ENCODE measurements at regions not wholly inside any gene's neighbourhood (a gene's known extent, or its start where the extent isn't known, plus 50 kb on each side); places are given as distances from the start of the nearest gene placed in this dataset.

DNA sequence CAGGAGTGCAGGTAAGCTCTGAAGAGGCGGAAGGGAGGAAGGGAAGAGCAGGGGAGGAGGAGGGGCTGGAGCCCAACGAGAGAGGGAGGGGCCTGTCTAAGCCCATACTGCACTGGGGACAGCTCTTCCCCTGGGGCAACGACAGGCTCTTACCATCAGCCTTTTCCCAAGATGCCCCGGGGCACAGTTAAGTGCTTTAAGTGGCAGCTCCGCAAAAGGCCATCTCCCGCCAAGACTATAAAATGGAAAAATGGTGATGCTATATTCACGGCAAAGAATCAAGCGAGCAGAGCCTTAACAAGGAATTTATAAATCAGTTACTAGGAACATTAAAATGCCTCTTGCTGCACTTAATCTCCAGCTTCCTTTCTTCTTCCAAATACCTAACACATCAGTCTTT is 110.2 kb upstream of the NLRP1 start:
- no peak for DNase-seq (ENCODE audit: low read depth)

- no peak for DNase-seq (ENCODE audit: low read depth)
Observed at GRCh38 chr17:5695480-5695879, 111.2 kb upstream of the NLRP1 start.

GRCh38 chr17:5698959-5699358 is 114.7 kb upstream of the NLRP1 start:
- no peak for DNase-seq (ENCODE audit: low read depth)

- DNase-seq (ENCODE audit: low read depth) = no peak
Observed at GRCh38 chr17:5699814-5700213, 115.5 kb upstream of the NLRP1 start.

- no peak for DNase-seq (ENCODE audit: low read depth)
Observed at GRCh38 chr17:5700745-5701144, 116.4 kb upstream of the NLRP1 start.

DNA sequence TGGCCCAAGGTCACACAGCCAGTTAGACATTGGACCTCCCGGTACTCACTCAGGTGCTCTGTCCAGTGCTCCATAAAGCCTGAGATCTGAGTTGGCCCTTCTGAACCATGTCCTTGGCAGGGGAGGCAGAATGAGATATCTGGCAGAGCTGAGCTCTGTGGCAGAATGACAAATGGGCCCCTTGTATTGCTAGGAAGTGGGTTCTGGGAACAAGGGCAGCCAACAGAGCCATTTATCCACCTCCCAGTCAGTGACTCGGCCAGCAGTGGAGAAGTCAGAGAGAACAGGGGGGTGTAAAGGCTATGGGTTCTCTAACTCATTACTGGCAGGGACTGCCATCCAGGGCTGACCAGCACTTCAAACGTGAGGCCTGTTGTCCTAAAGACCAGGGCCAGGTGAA is 117.1 kb upstream of the NLRP1 start:
- no peak for DNase-seq (ENCODE audit: low read depth)

DNA sequence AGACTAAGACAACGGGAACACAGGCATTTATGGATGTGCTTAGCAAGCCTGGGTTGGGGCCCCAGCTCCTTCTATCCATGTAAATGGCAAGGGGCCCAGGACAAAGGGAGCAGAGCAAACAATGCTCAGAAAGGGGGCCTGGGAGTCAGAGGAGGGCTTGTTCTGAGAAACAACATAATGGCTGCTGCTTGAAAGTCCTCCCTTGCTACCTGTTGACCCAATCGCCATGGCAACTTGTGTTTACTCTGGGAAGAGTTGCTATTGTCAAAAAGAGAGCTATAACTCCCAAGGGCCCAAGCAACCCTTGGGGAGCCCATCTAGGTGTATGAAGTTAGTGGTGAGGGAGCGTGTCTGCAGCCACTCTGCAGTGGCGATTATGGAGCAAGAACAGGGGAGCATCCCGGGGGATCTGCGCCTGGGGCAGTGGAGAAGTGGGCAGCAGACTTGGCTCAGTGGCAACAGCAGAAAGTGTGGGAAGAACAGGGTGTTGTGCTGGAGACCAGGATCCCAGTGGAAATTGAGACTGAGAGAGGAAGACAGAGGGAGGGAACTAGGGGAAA is 118.7 kb upstream of the NLRP1 start:
- DNase-seq (ENCODE audit: low read depth) = no peak

- no peak for DNase-seq (ENCODE audit: low read depth)
Observed at GRCh38 chr17:5703736-5704135, 119.4 kb upstream of the NLRP1 start.

DNA sequence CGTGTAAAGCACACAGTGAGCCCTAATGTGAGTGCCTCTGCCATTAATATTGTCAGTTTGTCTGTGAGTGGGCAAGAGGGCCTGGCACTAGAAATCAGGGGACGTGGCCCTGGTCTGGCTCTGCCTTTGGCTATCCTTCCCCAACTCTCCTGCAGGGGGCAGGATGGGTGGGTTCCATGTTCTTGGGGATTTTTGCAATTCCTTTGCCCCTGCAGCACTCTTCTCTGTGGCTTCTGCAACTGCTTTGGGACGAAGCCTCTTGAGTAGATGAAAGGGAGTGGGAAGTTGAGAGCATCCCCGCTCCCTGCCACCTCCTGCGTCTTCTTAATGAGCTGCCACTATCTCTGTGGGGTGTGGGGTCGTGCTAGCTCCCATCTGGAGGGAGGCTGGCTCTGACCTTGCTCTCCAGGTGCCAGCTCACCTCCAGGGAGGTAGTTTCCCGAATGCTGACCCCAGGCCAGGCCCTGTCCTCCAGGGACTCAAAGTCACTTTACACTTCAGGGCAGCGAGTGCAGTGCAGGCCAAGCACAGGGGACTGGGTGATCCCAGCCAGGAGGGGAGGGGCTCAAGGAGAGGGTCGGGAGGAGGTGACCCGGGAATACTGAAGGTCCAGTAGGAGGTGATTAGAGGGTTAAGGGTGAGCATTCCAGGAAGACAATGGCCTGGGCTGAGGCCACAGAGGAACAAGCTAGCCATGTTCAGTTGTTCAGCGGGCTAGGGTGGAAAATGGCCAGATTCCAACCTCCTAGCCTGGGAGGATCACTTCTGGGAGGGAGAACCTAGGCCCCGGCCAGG is 121.0 kb upstream of the NLRP1 start:
- DNase-seq (ENCODE audit: low read depth) = no peak

DNA sequence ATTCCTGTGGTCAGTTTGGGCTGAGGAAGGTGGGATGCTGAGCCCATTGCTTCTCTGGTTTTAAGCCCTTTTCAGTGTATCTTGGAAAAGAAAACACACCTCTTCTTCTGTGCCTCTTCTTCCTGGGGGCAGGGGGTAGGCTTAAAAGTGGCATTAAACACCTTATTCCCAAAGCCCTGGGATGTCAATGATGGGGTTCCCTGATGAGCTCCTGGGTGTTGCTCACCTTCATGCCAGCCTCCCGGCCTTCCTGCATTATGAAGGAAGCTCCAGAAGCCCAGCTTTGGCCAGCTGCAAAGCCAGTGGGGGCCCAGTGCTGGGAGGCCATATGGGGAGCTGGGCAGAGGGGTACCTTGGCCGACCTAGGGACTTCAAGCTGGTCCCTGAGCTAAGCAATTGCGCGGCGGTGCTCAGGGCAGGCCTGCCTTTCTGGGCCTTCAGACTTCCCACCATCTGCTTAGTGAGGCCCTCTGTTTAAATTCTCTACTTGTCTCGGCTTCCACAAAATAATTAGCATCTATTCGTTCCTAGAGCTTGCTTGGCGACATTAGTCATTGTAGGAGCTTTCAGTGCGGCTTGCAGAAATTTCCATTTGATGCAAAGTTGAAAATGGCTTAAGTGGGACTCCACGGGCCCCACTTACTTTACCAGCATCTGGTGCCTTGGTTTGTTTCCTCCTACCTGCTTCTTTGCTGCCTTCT is 121.7 kb upstream of the NLRP1 start:
- DNase-seq (ENCODE audit: low read depth) = no peak

GRCh38 chr17:5706577-5707210 is 122.4 kb upstream of the NLRP1 start:
- DNase-seq (ENCODE audit: low read depth) = peak; percentile 30

- DNase-seq (ENCODE audit: low read depth) = no peak
Observed at GRCh38 chr17:5707482-5707881, 123.2 kb upstream of the NLRP1 start.

GRCh38 chr17:5708344-5708743 is 124.0 kb upstream of the NLRP1 start:
- no peak for DNase-seq (ENCODE audit: low read depth)

DNA sequence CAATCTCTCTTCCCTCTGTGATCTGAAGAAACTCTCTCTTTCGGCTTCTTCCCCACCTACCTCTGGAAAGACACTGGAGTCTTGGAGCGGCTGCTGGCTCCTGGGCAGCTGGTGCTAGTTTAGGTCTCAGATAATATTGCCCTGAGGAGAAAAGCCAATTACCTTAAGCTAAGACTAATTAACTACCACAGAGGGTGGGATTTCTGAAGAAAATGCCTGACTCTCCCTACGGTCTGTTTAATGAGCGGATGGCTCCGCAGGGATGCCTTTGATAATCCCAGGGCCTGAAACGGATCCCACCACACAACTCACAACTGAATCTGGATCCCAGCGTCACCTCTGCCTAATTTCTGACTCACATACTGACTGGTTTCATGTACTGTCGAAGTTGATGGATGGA is 127.0 kb upstream of the NLRP1 start:
- DNase-seq (ENCODE audit: low read depth) = no peak

GRCh38 chr17:5714993-5715392 is 130.7 kb upstream of the NLRP1 start:
- no peak for DNase-seq (ENCODE audit: low read depth)

DNA sequence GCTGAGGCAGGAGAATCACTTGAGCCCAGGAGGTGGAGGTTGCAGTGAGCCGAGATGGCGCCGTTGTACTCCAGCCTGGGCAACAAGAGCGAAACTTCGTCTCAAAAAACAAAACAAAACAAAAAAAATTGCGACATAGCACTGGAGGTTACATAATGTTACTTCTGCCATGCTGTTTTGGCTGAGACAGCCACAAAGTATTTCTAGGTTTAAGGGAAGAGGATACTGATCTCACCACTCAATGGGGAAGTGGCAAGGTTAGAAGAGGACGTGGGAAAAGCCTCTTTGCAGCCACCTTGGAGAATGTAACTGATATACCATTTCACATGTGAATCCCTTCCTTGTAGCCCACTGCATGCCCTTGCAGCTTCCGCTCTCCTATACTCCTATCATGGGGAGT is 131.2 kb upstream of the NLRP1 start:
- DNase-seq (ENCODE audit: low read depth) = no peak

DNA sequence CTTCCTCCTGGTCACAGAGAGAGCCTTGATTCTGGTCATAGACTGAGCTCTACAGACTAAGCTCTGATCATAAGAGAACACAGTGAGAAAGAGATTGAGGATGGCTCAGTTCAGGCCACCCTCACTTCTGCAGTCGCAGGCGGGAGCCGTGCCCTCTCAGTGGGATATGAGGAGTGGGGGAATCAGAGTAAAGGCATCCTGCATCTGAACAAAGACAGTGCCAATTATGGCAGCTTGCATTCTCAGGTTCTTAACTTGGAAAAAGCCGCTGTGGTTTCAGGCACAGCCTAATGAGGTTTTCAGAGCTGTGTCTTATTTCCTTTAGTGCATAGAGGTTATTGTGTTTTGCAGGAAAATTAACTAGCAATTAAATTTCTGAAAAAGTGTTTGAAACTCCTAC is 134.4 kb upstream of the NLRP1 start:
- DNase-seq (ENCODE audit: low read depth) = no peak

DNA sequence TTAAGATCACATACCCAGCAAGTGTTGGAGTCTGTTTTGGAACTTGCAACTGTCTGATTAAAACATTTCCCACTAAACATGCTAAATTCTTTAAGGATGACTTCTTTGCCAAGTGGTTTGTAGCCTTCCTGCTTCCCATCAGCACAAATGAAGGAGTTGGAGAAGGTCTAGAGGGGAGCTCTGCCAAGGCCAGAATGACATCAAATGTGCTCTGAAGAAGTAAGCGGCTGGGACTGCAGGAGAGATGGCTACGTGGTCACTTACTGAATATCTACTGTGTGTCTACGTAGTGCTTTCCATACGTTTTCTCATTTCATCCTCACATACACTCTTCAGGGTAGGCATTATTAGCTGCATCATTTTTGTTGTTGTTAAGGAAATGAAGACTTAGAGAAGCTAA is 135.7 kb upstream of the NLRP1 start:
- no peak for DNase-seq (ENCODE audit: low read depth)

DNA sequence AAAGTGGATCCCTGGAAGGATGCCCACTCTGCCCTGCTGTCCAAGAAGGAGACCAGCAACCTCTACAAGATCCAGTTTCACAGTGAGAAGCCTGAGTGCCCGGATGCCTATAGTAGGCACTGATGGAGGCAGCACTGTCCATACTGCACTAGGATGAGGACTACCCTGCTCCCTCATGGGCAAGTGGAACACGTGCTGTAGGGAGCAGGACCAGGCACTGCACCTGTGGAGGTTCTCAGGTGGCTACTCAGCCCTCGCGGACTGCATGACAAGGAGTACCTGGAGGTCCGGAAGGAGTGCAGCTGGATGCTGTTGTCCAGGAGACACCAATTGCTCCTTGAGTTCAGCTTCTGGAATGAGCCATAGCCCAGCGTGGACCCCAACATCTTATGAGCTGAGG is 146.1 kb upstream of the NLRP1 start:
- DNase-seq (ENCODE audit: low read depth) = no peak

GRCh38 chr17:5740937-5741336 is 156.6 kb upstream of the NLRP1 start:
- DNase-seq (ENCODE audit: low read depth) = no peak

- DNase-seq (ENCODE audit: low read depth) = no peak
Observed at GRCh38 chr17:5741810-5742209, 157.5 kb upstream of the NLRP1 start.

DNA sequence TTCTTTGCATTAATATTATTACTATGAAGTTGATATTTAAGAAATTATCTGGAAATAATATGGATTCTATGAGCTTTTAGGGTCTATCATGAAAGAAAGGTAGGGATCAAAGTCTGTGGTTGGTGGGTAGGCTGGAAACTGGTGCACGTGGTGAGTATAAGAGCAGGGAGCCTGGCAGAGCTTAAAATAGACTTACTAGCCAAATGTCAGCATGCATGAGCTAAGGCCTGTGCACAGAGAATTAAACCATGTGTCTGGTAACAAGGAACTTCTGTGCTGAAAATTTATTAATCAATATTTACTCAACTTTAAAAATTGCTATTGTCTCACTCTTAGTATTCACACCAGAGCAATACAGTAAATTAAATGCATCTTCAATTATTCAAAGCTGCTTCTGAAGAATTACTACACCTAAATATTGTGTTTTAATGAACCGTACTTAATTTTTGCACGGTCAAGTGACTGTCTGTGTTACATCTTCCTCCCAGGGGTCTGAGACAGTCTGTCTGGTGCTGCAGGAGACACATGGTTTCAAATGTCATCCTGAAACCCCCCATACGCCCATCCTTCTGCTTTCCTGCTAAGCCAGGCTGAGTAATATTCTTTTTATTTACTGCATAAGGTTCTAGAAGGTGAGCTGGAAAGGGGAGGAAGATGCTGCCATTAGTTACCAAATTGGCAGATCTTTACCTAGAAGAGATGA is 161.0 kb upstream of the NLRP1 start:
- no peak for DNase-seq (ENCODE audit: low read depth)
